ENCODE measurements at regions not wholly inside any gene's neighbourhood (a gene's known extent, or its start where the extent isn't known, plus 50 kb on each side); places are given as distances from the start of the nearest gene placed in this dataset.
"Not testable (repeated sequence)": the region's sequence is repeated elsewhere in the genome, so short reads cannot be mapped to it uniquely, and the experiment has no call there.

- Histone ChIP-seq H3K79me2 (replicated peaks; ENCODE audit: insufficient read depth, low read length) (no peaks in the 10 kb centered on the region), H3K36me3 (ENCODE audit: insufficient read depth, low read length) (no peaks in the 10 kb centered on the region)
- TF ChIP-seq POLR2AphosphoS5 (IDR thresholded peaks at IDR 0.05) (no peak), EP300 (conservative IDR thresholded peaks at IDR 0.05; ENCODE audit: poor library complexity, severe bottlenecking) (no peak), SMC3 (conservative IDR thresholded peaks at IDR 0.05; ENCODE audit: poor library complexity) (no peak), CTCF (IDR thresholded peaks at IDR 0.05; ENCODE audit: poor library complexity, severe bottlenecking) (no peak), EZH2 (IDR thresholded peaks at IDR 0.05; ENCODE audit: borderline replicate concordance, insufficient read depth, low read length, poor library complexity, severe bottlenecking) (no peak), TAF1 (IDR thresholded peaks at IDR 0.05; ENCODE audit: low read depth) (no peak)
These were observed 712.0 kb upstream of the AADAT start for GRCh38 chr4:170801771-170802170.

DNA sequence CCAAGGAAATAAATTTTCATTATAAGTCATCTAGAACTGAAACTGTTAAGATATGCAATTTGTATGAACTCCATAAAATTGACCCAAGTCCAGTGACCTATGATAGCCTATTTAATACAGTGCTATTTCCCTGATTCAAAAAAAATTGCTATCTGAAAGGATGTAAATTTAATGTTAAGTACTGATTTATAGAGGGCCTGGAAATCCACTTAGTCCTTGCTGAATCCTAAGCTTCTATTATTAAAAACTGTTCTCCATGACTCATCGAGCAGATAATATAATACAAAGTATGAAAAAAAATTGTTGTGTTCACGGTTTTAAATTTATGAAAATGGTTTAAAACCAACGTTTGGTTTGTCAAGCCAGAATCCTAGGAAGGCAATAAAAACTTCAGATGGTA is 704.8 kb upstream of the AADAT start:
- no peaks in the 10 kb centered on the region for H3K9me2 ChIP-seq (ENCODE audit: insufficient read depth, low read length)
- no peak overlapping the region for H3K4me3 ChIP-seq (ENCODE audit: low read length)
- no peaks in the 10 kb centered on the region for H3F3A ChIP-seq (ENCODE audit: insufficient read depth, low read length, poor library complexity, severe bottlenecking)
- no peaks in the 10 kb centered on the region for H3K27me3 ChIP-seq (ENCODE audit: insufficient read depth, low read depth, low read length)
- H4K20me1 ChIP-seq (ENCODE audit: insufficient read depth): no peaks in the 10 kb centered on the region
- no peak for TF ChIP-seq EP300 (conservative IDR thresholded peaks at IDR 0.05; ENCODE audit: poor library complexity, severe bottlenecking)
- H3K9me3 ChIP-seq (ENCODE audit: low read length): peaks cover 3% of the 10 kb centered on the region
- no peak overlapping the region for H3K4me2 ChIP-seq (ENCODE audit: low read length)
- H3K27ac ChIP-seq (ENCODE audit: low read length): no peak overlapping the region
- H3K36me3 ChIP-seq (ENCODE audit: insufficient read depth, low read length): no peaks in the 10 kb centered on the region
- no peaks in the 10 kb centered on the region for H3K79me2 ChIP-seq (replicated peaks; ENCODE audit: insufficient read depth, low read length)
- no peak overlapping the region for H2AFZ ChIP-seq (ENCODE audit: low read depth, low read length)
- H3K9ac ChIP-seq (ENCODE audit: low read length): no peak overlapping the region

More at GRCh38 chr4:170801771-170802170, 712.0 kb upstream of the AADAT start:
- Histone ChIP-seq H2AFZ (ENCODE audit: low read depth, low read length) (no peak overlapping the region), H3K9ac (ENCODE audit: low read length) (no peak overlapping the region), H3K9me3 (ENCODE audit: low read length) (no peaks in the 10 kb centered on the region), H4K20me1 (ENCODE audit: insufficient read depth) (no peaks in the 10 kb centered on the region), H3K9me2 (ENCODE audit: insufficient read depth, low read length) (no peaks in the 10 kb centered on the region), H3F3A (ENCODE audit: insufficient read depth, low read length, poor library complexity, severe bottlenecking) (no peaks in the 10 kb centered on the region), H3K4me2 (ENCODE audit: low read length) (no peak overlapping the region), H3K4me3 (ENCODE audit: low read length) (no peak overlapping the region), H3K27ac (ENCODE audit: low read length) (no peak overlapping the region), H3K27me3 (ENCODE audit: insufficient read depth, low read depth, low read length) (no peaks in the 10 kb centered on the region)

DNA sequence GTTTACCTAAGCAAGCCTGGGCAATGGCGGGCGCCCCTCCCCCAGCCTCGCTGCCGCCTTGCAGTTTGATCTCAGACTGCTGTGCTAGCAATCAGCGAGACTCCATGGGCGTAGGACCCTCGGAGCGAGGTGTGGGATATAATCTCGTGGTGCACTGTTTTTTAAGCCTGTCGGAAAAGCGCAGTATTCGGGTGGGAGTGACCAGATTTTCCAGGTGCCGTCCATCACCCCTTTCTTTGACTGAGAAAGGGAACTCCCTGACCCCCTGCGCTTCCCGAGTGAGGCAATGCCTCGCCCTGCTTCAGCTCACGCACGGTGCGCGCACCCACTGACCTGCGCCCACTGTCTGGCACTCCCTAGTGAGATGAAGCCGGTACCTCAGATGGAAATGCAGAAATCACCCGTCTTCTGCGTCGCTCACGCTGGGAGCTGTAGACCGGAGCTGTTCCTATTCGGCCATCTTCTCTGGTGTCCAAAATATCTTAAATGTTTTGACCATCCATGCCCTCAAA is 698.8 kb upstream of the AADAT start:
- not testable (repeated sequence) for H2AFZ ChIP-seq (ENCODE audit: low read depth, low read length); H3K9ac ChIP-seq (ENCODE audit: low read length); H3K4me2 ChIP-seq (ENCODE audit: low read length)

GRCh38 chr4:170777663-170778062 is 687.9 kb upstream of the AADAT start:
- no peaks in the 10 kb centered on the region for H3F3A ChIP-seq (ENCODE audit: insufficient read depth, low read length, poor library complexity, severe bottlenecking)

More for the DNA sequence above, 698.8 kb upstream of the AADAT start:
- H3K9me3 ChIP-seq (ENCODE audit: low read length); H3K9me2 ChIP-seq (ENCODE audit: insufficient read depth, low read length); H3K36me3 ChIP-seq (ENCODE audit: insufficient read depth, low read length); H3K79me2 ChIP-seq (replicated peaks; ENCODE audit: insufficient read depth, low read length); H3K27me3 ChIP-seq (ENCODE audit: insufficient read depth, low read depth, low read length); H3F3A ChIP-seq (ENCODE audit: insufficient read depth, low read length, poor library complexity, severe bottlenecking); H4K20me1 ChIP-seq (ENCODE audit: insufficient read depth); H3K27ac ChIP-seq (ENCODE audit: low read length); H3K4me3 ChIP-seq (ENCODE audit: low read length): not testable (repeated sequence)

More at GRCh38 chr4:170777663-170778062, 687.9 kb upstream of the AADAT start:
- no peaks in the 10 kb centered on the region for H4K20me1 ChIP-seq (ENCODE audit: insufficient read depth)
- H2AFZ ChIP-seq (ENCODE audit: low read depth, low read length): no peak overlapping the region
- no peak overlapping the region for H3K4me2 ChIP-seq (ENCODE audit: low read length)
- H3K27ac ChIP-seq (ENCODE audit: low read length): no peak overlapping the region
- H3K27me3 ChIP-seq (ENCODE audit: insufficient read depth, low read depth, low read length): no peaks in the 10 kb centered on the region
- H3K79me2 ChIP-seq (replicated peaks; ENCODE audit: insufficient read depth, low read length): no peaks in the 10 kb centered on the region
- no peaks in the 10 kb centered on the region for H3K36me3 ChIP-seq (ENCODE audit: insufficient read depth, low read length)
- no peak overlapping the region for H3K9ac ChIP-seq (ENCODE audit: low read length)
- TF ChIP-seq TAF1 (IDR thresholded peaks at IDR 0.05; ENCODE audit: low read depth) (no peak), POLR2AphosphoS5 (IDR thresholded peaks at IDR 0.05) (no peak), EP300 (conservative IDR thresholded peaks at IDR 0.05; ENCODE audit: poor library complexity, severe bottlenecking) (no peak), CTCF (IDR thresholded peaks at IDR 0.05; ENCODE audit: poor library complexity, severe bottlenecking) (no peak), MXI1 (conservative IDR thresholded peaks at IDR 0.05; ENCODE audit: poor library complexity, severe bottlenecking) (no peak), EZH2 (IDR thresholded peaks at IDR 0.05; ENCODE audit: borderline replicate concordance, insufficient read depth, low read length, poor library complexity, severe bottlenecking) (no peak), RAD21 (conservative IDR thresholded peaks at IDR 0.05) (no peak), SMC3 (conservative IDR thresholded peaks at IDR 0.05; ENCODE audit: poor library complexity) (no peak)
- TF ChIP-seq, protein P1, sequence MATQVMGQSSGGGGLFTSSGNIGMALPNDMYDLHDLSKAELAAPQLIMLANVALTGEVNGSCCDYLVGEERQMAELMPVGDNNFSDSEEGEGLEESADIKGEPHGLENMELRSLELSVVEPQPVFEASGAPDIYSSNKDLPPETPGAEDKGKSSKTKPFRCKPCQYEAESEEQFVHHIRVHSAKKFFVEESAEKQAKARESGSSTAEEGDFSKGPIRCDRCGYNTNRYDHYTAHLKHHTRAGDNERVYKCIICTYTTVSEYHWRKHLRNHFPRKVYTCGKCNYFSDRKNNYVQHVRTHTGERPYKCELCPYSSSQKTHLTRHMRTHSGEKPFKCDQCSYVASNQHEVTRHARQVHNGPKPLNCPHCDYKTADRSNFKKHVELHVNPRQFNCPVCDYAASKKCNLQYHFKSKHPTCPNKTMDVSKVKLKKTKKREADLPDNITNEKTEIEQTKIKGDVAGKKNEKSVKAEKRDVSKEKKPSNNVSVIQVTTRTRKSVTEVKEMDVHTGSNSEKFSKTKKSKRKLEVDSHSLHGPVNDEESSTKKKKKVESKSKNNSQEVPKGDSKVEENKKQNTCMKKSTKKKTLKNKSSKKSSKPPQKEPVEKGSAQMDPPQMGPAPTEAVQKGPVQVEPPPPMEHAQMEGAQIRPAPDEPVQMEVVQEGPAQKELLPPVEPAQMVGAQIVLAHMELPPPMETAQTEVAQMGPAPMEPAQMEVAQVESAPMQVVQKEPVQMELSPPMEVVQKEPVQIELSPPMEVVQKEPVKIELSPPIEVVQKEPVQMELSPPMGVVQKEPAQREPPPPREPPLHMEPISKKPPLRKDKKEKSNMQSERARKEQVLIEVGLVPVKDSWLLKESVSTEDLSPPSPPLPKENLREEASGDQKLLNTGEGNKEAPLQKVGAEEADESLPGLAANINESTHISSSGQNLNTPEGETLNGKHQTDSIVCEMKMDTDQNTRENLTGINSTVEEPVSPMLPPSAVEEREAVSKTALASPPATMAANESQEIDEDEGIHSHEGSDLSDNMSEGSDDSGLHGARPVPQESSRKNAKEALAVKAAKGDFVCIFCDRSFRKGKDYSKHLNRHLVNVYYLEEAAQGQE (IDR thresholded peaks at IDR 0.05; ENCODE audit: borderline replicate concordance): no peak
- H3K9me3 ChIP-seq (ENCODE audit: low read length): no peaks in the 10 kb centered on the region
- H3K9me2 ChIP-seq (ENCODE audit: insufficient read depth, low read length): no peaks in the 10 kb centered on the region
- no peak overlapping the region for H3K4me3 ChIP-seq (ENCODE audit: low read length)
